Lung microvascular endothelial cell (primary cell): ENCODE measurements at regions not wholly inside any gene's neighbourhood (a gene's known extent, or its start where the extent isn't known, plus 50 kb on each side); places are given as distances from the start of the nearest gene placed in this dataset.

Experiments used
- DNase-seq, 2 donors: peaks; one replicate each; pipeline versions ENCODE4 v3.0.0 to v3.0.0-alpha.2; 2010; ENCODE audit warnings: low read depth in 2 of 2

- DNase-seq, result no peak
Measured at GRCh38 chr4:3715855-3716630, 50.1 kb upstream of the ADRA2C start.

GRCh38 chr4:3715061-3715854 is 50.9 kb upstream of the ADRA2C start:
- DNase-seq, result no peak

DNA sequence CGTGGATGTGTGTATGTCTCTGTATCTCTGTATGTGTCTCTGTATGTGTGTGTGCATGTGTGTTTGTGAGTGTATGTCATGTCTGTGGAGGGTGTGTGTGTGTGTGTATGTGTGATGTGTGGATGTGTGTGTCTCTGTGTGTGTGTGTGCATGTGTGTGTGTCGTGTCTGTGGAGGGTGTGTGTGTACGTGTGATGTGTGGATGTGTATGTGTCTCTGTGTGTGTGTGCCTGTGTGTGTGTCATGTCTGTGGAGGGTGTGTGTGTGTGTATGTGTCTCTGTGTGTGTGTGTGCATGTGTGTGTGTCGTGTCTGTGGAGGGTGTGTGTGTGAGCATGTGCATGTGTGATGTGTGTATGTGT is 51.6 kb upstream of the ADRA2C start:
- DNase-seq, result no peak

DNA sequence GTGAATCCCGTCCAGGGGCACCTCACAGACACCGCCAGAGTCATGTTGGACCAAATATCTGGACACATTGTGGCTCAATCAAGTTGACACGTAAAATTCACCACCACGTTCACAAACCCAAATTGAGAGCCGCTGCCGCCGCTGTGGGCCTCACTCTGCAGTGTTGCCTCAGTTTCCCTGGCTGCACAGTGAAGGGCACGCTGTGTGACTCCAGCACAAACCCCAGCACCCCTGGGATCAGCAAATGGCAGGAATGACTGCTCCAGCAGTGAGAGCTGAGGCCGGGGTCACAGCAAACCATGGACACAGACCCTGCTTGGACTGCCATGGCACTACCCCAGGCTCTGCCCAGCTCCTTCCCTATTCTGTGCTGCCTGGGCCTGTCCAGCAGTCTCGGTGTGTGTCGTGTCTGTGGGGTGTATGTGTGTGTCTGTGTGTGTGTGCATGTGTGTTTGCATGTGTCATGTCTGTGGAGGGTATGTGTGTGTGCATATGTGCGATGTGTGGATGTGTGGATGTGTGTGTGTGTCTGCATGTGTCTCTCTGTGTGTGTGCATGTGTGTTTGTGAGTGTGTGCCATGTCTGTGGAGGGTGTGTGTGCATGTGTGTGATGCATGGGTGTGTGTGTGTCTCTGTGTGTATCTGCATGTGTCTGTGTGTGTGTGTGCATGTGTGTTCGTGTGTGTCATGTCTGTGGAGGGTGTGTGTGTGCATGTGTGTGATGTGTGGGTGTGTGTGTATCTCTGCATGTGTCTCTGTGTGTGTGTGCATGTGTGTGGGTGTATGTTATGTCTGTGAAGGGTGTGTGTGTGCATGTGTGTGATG is 52.2 kb upstream of the ADRA2C start:
- no peak for DNase-seq

- DNase-seq, result no peak
Measured at GRCh38 chr4:3713346-3713745, 52.8 kb upstream of the ADRA2C start.

DNA sequence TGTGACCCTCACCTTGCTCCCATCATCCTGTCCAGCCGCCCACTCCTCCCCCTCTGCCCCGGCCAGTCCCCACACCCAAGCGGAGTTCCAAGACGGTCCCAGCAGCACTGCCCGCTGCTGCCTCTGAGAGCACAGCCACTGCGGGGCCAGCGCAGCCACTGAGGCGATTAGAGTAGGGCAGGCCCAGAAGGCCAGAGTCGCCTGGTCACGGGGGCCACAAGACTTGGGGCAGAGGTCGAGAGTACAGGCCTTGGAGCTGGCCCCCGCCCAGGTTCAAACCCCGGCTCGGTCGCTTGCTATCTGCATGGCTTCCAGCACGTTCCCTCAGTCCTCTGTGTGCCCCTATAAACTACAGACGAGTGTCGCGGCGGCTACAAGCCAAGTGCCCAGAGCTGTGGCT is 53.2 kb upstream of the ADRA2C start:
- DNase-seq, result no peak

DNA sequence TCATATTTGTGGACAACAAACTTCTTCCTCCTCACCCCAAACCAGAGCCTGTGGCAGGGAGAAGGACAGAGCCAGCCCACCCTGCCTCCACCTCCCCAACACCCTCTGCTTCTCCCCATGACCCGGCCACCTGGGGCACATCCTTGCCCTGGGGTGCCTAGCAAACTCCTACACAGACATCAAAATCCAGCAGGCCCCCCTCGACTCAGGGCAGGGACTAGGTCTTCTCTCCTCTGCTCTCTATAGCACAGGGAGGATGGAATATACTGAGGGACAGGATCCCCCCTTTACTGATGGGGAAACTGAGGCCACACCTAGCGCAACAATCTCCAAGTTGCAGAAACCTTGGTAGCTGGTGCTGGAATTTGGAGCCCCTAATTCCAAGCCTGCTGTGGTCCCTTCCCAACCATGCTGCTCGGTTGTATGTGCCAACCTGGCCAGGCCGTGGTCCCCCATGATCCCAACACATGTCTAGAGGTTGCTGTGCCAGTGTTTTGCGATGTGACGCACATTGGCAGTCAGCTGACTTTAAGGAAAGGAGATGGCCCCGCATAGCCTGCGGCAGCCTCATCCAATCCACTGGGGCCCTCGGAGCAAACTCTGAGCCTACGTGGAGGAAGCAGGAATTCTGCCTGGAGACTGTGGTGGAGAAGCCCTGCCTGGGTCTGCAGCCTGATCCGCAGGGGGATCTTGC is 53.9 kb upstream of the ADRA2C start:
- no peak for DNase-seq

DNA sequence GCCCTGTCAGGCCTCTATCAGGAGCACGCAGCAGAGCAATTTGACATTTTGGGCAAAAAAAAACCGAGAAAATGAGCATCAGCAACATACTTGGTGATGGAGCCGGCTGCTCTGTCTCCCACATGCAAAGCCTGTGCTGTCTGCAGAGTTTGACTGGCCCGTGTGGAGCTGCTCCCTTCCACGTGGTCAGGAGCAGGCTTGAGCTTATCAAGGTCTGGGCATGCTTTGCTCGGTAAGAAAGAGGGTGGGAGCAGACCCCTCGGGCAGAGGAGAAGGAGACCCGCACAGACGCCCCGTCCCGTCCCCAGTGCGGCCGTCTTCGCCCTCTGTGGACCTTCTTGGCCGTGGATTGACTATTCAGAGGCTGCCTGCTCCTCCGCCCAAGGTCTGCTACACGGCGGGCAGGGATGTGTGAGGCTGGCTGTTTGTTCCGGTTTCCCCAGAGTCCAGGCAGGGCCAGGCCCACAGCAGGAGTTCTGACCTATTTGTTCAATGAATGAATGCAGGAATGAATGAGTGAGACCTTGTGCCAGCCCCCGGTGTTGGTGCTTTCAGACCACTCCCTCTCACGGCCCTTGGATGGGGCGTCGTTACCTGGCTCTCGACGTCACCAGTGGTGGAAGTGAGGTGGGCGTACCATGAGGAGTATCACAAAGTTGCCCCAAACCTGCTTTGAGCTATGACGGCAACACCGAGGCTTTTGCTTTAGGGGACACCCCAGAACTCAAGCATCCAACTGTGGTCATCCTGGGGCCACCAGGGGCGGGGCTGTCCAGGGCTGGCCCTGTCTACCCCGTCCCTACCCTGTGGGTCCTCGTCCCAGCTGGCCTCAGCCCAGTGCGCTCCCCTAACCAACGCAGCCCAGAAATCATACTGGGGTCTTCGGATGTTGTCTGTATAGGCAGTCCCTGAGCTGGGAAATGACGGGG is 54.7 kb upstream of the ADRA2C start:
- no peak for DNase-seq

DNA sequence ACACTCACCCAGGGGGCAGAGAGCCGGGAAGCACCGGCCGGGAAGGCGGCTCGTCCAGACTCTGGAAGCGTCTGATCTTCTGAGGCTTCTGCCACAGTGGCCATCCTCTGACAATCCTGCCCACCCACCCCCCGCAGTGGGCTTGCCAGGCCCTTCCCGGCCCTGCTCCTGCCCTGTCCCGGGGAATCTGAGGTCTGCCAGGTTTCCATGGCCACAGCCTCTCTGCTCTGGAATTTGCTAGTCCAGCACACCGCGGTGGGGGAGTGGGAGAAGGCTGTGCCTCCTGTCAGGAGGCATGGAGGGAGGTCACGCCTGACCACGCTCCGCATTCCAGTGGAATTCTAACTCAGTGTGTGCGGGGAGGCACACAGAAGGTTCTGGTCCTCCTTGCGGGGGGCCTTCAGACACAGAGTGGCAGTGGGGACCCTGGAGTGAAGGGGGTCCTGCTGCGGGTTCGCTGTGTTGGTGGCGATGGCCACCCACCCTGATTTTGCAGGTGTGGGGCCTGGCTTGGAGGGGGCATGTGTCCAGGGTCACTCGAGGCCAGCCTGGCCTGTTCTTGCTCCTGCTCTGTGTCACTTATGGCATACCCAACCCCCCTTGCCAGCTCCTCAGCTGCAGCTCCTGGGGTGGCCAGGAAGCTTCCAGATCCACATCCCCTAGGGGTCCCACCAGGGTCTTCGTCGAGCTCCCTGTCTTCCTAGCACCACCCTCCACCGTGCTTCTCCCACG is 55.6 kb upstream of the ADRA2C start:
- DNase-seq, result no peak

DNA sequence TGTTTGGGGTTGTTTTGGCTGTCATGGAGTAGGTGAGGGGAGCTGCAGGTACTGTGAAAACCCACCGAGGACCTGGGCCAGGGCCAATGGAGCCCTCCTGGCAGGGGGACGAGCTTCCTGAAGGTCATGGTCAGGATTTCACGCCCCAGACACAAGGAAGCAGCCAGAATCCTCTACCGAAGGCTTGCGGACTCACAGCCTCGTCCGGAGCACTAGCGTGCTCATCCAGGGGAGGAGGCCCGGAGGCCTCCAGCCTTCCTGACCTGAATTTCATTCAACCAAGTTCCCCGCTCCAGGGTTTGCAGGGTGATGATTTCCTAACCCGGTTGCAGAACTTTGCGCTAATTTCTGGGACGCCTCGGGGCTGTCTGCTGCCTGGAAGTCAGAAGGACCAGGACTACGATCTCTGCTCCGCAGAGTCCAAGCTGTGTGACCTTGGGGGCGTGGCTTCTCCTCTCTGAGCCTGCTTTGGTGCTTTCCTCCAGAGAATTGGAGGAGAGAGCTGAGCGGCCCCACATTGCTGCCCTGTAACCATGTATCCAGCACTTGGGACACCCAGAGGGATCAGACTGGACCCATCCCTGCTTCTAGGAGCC is 56.2 kb upstream of the ADRA2C start:
- no peak for DNase-seq

DNA sequence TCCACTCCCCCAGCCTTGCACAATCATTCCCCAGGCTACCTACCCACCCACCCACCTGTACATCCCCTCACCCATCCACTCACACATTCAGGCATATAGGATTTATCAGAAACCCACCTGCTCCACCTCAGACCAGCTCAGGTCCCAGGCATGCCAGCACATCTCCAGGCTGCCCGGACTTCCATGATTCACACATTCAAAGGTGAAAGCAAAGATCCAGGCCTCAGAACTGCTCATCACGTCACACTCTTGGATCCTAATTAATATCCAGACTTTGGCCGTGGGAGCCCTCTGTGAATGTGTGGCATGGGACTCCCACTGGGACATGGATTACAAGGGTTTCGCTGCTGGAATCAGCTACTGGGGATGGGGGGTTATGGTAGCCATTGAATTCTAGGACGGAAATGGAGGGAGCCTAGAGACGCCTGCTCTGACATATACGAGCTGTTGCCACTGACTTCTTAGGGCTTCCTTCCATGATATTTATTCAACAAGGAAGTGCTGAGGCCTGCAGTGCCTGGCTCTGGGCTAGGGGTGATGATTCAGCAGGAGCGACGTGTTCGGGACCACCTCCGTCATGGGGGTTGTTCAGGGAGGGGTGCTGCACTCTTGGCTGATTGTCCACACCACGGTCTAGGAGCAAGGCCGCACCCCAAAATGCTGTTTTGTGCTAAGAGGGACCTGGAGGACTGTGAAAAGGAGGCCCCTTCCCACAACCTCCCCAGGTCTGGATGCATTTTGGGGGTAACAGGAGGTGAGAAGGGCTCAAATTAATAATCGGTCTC is 56.9 kb upstream of the ADRA2C start:
- no peak for DNase-seq

DNA sequence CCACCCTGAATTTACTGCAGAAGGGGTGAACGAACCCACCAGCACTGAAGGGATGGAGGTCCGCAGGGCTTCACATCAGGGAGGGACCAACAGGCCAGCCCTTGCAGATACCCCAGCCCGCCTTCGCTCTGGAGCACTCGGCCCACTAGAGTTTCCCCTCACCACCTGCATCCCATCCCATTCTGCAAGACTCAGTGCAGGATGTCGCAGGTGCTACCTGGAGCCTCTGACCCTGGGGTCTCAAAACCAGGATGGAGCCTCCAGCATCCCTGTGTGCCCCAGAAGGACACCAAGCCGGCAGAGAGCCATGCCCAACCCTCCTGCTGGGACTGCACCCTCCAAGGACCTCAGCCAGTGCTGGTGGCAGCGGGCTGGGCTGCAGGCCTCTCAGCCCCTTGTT is 57.6 kb upstream of the ADRA2C start:
- no peak for DNase-seq

DNA sequence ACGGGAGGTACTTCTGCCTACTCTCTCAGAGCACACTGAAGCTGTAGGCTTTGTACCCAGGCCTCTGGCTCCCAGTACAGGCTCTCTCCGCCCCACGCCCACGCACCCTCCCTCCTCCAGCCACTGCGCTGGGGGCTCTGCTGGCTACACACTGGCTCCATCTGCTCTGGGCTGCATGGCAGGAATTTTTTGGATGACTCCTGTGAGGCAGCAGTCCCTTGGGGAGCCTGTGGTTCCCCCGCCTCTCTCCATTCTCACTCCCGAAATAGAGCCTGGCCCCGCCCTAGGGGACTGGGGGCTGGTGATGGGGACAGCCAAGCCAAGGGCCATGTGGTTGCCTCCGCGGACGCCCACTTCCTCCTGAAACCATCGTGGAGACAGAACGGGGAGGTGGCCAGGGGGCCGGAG is 58.1 kb upstream of the ADRA2C start:
- DNase-seq, result no peak

DNA sequence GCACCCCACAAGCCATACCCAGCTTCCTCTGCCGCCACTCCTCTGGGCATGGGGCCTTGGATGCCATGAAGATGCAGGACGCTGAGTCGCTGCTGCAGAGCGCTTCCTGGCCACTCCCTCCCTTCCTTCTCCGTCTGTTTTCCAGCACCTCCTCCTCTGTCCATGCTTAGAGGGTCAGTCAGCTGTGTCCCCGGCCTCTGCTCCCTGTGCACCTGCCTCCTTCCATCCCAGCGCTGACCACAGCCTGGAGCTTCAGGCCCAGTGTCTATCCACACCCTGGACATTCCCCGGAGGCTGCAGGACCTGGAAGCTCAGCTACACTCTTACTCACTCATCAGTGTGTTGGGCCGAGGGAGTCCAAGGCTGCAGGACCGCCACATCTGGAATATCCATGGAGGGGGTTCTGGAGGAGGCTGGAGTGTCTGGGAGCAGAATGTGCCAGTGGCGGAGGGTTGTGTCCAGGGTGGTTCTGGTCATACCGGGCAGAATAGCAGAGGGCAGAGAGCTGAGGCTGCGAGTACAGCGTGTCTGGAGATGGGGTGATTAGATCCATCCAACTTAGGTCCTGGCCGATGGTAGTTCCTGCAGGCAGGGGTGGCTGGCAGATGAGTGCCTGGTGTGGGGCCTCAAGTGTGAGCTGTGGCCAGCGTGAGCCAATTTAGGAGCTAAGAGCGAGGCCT is 58.6 kb upstream of the ADRA2C start:
- DNase-seq, result no peak

DNA sequence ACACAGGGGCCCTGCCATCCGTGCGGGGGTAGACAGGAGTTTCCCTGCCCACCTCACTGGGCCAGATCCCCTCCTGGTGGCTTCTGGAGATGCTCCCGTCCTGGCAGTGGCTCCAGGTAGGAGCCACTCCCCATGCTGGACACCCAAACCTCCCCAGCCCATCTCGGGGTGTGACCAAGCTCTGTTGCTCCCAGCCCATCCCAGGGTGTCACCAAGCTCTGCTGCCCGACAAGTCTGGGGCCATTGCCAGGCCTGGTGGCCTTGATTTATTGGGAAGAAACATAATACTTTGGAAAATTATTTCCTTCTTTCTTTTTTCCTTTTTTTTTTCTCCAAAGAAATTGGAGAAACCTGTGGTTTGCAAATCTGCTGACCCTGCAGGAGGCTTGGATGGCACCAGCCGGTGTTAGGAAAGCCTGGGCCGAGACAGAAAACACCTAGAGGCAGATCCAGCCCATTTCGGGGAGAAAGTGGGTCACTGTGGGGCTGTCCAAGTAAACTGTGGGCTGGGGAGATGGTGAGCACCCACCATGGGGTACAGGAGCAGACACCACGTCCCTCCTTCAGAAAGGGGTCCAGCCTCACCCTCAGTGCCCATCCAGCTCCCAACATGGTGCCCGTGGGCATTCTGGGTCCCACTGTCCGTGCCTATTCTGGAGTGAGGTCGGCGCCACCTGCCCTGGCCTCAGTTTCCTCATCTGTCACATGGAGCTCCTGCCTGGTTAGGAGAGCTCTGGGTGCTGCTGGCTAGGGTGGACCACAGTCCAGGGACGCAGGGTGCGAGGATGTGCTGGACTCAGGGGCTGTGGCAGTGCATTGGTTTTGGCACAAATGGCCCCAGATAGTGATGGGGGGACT is 59.4 kb upstream of the ADRA2C start:
- DNase-seq, result no peak

GRCh38 chr4:3706111-3706511 is 60.1 kb upstream of the ADRA2C start:
- DNase-seq, result no peak
